IPS-15b (cell line): ENCODE measurements at regions not wholly inside any gene's neighbourhood (a gene's known extent, or its start where the extent isn't known, plus 50 kb on each side); places are given as distances from the start of the nearest gene placed in this dataset.

ENCODE experiments used
- H3K27me3 ChIP-seq: one replicate; pipeline ENCODE4 v1.6.1; 2013; ENCODE audit warnings: low read length; ENCODE audit not compliant: control insufficient read depth, insufficient read depth
- H3K36me3 ChIP-seq: one replicate; pipeline ENCODE4 v1.6.1; 2013; ENCODE audit warnings: low read length; ENCODE audit not compliant: control insufficient read depth, insufficient read depth
- H3K4me1 ChIP-seq: one replicate; pipeline ENCODE4 v1.6.1; 2013; ENCODE audit warnings: mild to moderate bottlenecking, low read length; ENCODE audit not compliant: control insufficient read depth, insufficient read depth
- H3K4me3 ChIP-seq: one replicate; pipeline ENCODE4 v1.5.1; 2013; ENCODE audit warnings: low read depth, low read length
- H3K9ac ChIP-seq: one replicate; pipeline ENCODE4 v1.6.1; 2013; ENCODE audit warnings: low read depth, mild to moderate bottlenecking, low read length
- H3K9me3 ChIP-seq: one replicate; pipeline ENCODE4 v1.6.1; 2013; ENCODE audit warnings: mild to moderate bottlenecking, low read length; ENCODE audit not compliant: control insufficient read depth, insufficient read depth

- Histone ChIP-seq H3K4me1 (no peaks in the 10 kb centered on the region), H3K9ac (no peak overlapping the region), H3K27me3 (no peaks in the 10 kb centered on the region), H3K36me3 (no peaks in the 10 kb centered on the region), H3K4me3 (no peak overlapping the region), H3K9me3 (no peaks in the 10 kb centered on the region)
These were observed 111.8 kb downstream of the BANF2 start for GRCh38 chr20:17811628-17811965.

DNA sequence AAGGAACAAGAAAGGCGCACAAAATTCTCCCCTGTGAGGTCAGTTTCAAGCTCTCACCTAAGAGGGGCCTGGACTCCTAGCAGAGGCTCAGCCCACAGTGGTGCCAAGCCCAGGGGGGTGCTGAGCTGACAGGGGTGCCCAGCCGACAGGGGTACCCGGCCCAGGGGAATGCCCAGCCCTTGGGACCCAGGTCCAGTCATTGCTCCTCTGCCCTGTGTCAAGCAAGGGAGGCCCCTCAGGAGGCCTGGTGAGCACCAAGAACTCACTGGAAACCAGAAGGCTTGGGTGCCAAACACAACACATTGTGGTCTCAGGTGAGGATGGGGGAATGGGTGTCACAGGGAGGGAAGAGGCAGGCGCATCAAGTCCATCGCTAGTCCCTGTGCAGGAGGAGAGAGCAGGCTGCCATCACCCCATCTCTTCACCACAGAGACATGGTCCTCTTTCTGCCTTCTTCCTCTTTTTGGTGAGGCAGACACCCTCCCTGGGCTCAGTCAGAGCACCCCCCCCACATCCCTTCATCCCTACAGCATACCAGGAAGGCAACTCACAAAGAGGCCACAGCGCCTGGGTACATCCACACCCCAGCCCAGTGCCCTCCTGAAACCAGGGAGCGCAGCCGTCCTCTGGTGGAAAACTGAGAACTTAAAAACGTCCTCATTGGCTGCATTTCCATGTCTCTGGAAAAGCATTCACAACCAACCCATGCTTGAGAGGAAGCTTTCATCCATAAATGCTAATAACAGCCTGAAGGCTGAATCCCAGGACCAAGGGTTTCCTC is 111.3 kb downstream of the BANF2 start:
- H3K36me3 ChIP-seq, result no peaks in the 10 kb centered on the region
- H3K27me3 ChIP-seq, result no peaks in the 10 kb centered on the region
- H3K4me1 ChIP-seq, result no peaks in the 10 kb centered on the region
- no peak overlapping the region for H3K9ac ChIP-seq
- no peak overlapping the region for H3K4me3 ChIP-seq
- H3K9me3 ChIP-seq, result no peaks in the 10 kb centered on the region

DNA sequence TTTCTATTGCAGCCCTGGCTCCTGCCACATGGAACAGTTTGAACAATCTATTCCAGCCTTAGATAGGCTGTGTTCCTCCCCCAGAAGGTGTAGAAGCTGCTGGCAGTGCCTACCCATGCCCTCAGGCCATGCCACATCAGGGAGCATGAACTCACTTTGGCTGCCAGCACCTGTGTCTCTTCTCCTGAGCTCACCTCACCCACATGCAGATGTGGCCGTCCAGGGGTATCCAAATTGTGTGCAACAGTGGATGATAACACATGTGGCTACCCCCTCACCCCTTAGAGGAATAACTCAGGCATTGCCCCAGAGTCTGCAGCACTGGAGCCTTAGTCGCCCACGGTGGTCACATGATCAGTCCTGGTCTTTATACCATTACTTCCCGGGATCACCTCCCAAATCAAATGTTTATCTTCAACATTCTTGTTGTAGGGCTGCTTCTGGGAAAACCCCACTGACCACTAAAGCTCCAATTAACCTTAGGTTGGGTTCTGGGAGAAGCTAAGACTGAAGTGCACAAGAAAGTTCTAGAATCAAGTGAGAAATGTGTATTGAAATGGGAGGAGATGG is 110.4 kb downstream of the BANF2 start:
- no peaks in the 10 kb centered on the region for H3K9me3 ChIP-seq
- H3K4me1 ChIP-seq, result no peaks in the 10 kb centered on the region
- no peaks in the 10 kb centered on the region for H3K36me3 ChIP-seq
- no peaks in the 10 kb centered on the region for H3K27me3 ChIP-seq
- H3K9ac ChIP-seq, result no peak overlapping the region
- H3K4me3 ChIP-seq, result no peak overlapping the region

- Histone ChIP-seq H3K9ac (no peak overlapping the region), H3K4me3 (no peak overlapping the region), H3K27me3 (no peaks in the 10 kb centered on the region), H3K9me3 (no peaks in the 10 kb centered on the region), H3K36me3 (no peaks in the 10 kb centered on the region), H3K4me1 (no peaks in the 10 kb centered on the region)
These were observed 109.7 kb downstream of the BANF2 start for GRCh38 chr20:17809362-17810061.

DNA sequence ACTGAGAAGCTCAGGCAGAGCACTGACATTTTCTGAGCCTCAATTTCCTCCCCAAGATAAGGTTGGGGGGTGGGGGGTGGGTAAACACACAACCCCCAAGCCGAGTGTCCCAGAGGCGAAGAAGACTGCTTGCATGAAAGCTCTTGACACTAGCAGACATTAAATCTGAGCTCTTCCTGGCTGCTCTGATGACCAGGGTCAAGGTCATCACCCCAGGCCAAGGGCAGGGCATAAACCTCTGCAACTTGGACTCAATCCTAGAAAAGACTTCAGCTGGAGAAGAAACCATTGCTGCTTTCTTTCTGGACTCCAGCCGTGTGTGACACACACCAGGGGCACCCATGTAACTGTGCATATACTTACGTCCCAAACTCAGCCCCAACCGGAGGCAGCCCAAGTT is 109.0 kb downstream of the BANF2 start:
- no peaks in the 10 kb centered on the region for H3K27me3 ChIP-seq

DNA sequence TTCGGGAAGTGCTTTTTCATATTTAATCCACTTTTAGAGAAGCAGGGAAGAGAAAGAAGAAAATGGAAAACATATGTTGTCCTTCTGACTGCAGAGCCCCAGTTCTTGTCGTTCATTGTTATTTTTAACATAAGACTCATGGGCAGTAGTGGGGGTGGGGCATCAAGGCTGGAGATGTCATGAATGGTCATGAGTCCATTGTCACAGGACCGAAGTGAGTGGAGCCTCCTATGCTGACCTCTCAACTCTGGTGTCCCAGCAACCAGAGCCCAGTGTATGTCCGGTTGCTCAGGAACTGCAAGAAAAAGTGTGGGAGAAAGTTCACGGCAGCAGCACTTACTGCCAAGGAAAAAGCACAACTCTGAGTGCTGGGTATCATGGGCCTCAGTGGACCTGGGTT is 108.6 kb downstream of the BANF2 start:
- no peaks in the 10 kb centered on the region for H3K4me1 ChIP-seq
- H3K27me3 ChIP-seq, result no peaks in the 10 kb centered on the region
- H3K36me3 ChIP-seq, result no peaks in the 10 kb centered on the region
- no peak overlapping the region for H3K4me3 ChIP-seq
- no peaks in the 10 kb centered on the region for H3K9me3 ChIP-seq
- no peak overlapping the region for H3K9ac ChIP-seq

More for the DNA sequence above, 109.0 kb downstream of the BANF2 start:
- Histone ChIP-seq H3K4me1 (no peaks in the 10 kb centered on the region), H3K36me3 (no peaks in the 10 kb centered on the region), H3K4me3 (no peak overlapping the region), H3K9me3 (no peaks in the 10 kb centered on the region), H3K9ac (no peak overlapping the region)

DNA sequence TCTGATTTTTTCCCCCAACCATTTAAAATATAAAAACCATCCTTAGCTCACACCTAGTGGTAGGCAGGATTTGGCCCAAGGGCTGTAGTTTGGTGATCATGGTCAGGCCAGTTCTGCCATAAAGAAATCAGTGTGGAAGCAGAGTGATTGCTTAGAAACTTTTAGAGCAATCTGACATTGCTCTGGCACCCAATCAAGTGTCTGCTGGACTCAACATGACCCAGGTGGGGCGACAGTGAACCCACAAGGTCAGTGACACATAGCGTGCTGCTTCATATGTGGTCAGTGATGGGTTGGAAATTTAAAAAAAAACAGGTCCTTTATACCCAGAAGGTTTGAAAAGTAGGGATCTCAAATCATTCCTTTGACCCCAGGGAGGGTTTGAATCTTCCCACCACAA is 107.9 kb downstream of the BANF2 start:
- no peaks in the 10 kb centered on the region for H3K4me1 ChIP-seq
- no peaks in the 10 kb centered on the region for H3K9me3 ChIP-seq
- H3K36me3 ChIP-seq, result no peaks in the 10 kb centered on the region
- H3K9ac ChIP-seq, result no peak overlapping the region
- H3K4me3 ChIP-seq, result no peak overlapping the region
- H3K27me3 ChIP-seq, result no peaks in the 10 kb centered on the region

- no peak overlapping the region for H3K9ac ChIP-seq
- no peaks in the 10 kb centered on the region for H3K4me1 ChIP-seq
- peaks cover 4% of the 10 kb centered on the region for H3K9me3 ChIP-seq
- no peak overlapping the region for H3K4me3 ChIP-seq
- no peaks in the 10 kb centered on the region for H3K36me3 ChIP-seq
- no peaks in the 10 kb centered on the region for H3K27me3 ChIP-seq
These were observed 107.1 kb downstream of the BANF2 start for GRCh38 chr20:17806739-17807441.

DNA sequence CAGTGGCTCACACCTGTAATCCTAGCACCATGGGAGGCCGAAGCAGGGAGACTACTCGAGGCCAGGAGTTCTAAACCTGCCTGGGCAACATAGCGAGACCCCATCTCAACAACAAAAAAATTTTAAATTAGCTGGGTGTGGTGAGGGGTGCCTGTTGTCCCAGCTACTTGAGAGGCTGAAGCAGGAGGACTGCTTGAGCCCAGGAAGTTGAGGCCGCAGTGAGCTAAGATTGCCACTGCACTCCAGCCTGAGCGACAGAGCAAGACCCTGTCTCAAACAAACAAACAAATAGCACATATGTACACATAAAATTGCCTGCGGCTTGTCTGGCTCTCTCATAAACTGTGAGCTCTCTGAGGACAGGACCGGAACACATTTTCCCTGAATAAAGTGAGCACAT is 106.3 kb downstream of the BANF2 start:
- Histone ChIP-seq H3K9ac (no peak overlapping the region), H3K4me1 (no peaks in the 10 kb centered on the region), H3K36me3 (no peaks in the 10 kb centered on the region), H3K9me3 (peaks cover 4% of the 10 kb centered on the region), H3K27me3 (no peaks in the 10 kb centered on the region), H3K4me3 (no peak overlapping the region)

GRCh38 chr20:17803765-17804164 is 104.0 kb downstream of the BANF2 start:
- H3K9ac ChIP-seq, result no peak overlapping the region
- no peaks in the 10 kb centered on the region for H3K27me3 ChIP-seq

GRCh38 chr20:17799575-17800227 is 99.9 kb downstream of the BANF2 start:
- H3K9me3 ChIP-seq, result peaks cover 4% of the 10 kb centered on the region
- H3K4me1 ChIP-seq, result no peaks in the 10 kb centered on the region
- H3K4me3 ChIP-seq, result no peak overlapping the region
- H3K36me3 ChIP-seq, result no peaks in the 10 kb centered on the region
- H3K9ac ChIP-seq, result no peak overlapping the region
- no peaks in the 10 kb centered on the region for H3K27me3 ChIP-seq

More at GRCh38 chr20:17803765-17804164, 104.0 kb downstream of the BANF2 start:
- Histone ChIP-seq H3K9me3 (peaks cover 4% of the 10 kb centered on the region), H3K4me3 (no peak overlapping the region), H3K4me1 (no peaks in the 10 kb centered on the region), H3K36me3 (no peaks in the 10 kb centered on the region)
